Activated T-cell treated with anti-CD3 and anti-CD28 coated beads for 1 hour (primary cell): ENCODE measurements at regions not wholly inside any gene's neighbourhood (a gene's known extent, or its start where the extent isn't known, plus 50 kb on each side); places are given as distances from the start of the nearest gene placed in this dataset.
"Not testable (repeated sequence)": the region's sequence is repeated elsewhere in the genome, so short reads cannot be mapped to it uniquely, and the experiment has no call there.

ENCODE experiments used
- DNase-seq: peaks from one replicate; pipeline ENCODE4 v3.0.0-alpha.2; 2020; ENCODE audit warnings: low read depth

DNA sequence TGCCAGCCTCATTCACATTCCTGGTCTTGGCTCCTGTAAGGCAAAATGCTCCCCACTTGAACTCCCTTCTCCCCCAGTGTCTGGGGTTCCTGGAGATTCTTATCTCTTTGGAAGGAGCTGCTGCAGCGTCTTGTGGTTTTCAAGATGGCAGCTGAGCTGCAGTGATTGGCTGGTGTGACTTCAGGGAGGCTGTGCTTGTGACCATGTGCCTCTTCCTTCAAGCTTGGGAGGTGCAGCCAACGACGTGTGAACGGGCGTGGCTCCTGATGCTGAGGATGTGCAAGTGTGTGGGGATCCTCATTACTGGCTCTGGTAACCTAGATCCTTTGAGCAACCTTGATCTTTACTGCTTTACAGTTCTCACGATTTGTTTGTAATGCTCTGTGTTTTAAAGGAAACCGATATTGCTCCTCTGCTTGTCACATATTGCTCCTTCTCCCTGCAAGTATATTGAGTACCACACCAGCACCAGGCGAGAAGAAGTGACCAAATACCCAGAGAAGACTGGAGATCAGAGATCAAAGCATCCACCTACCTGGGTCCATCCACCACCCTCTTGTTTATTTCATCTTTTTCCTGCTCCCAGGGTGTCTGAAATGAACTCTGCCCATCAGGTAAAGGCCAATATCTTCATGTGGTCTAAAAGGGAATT is 208.5 kb downstream of the FGF9 start:
- DNase-seq = no peak

DNA sequence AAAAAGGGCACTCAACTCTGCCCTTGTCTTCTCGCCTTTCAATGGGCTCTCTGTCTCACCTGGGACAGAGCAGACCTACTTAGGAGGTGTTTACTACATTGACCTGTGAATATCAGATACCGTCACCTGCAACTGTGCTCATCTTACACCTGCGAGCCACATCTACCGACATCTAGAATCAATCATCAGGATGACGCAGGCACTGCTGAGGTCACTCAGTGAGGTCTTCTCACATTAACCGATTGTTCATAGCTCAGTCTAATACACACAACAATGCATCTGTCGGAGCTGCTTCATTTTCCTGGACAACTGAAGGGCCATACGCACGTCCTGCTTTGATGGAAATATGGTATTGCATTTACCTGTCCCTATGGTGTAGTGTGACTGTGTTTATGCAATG is 211.9 kb downstream of the FGF9 start:
- no peak for DNase-seq

DNA sequence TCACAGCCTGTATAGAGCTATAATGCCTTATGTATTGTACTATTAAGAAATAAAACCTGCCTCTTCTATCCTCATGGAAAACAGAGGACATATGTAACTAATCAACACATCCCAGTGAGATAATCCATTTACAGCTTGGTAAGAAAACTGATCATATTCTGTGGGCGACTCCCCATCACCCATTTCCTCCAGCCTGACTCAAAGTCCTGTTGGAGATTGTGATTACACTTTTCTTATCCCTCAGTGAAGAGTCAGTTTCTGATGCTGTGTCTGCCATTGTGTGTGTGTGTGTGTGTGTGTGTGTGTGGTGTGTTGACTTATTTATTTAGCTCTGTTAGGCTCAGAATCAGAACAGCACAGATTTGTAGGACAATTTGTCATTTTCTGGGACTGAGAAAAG is 212.8 kb downstream of the FGF9 start:
- DNase-seq = no peak

DNA sequence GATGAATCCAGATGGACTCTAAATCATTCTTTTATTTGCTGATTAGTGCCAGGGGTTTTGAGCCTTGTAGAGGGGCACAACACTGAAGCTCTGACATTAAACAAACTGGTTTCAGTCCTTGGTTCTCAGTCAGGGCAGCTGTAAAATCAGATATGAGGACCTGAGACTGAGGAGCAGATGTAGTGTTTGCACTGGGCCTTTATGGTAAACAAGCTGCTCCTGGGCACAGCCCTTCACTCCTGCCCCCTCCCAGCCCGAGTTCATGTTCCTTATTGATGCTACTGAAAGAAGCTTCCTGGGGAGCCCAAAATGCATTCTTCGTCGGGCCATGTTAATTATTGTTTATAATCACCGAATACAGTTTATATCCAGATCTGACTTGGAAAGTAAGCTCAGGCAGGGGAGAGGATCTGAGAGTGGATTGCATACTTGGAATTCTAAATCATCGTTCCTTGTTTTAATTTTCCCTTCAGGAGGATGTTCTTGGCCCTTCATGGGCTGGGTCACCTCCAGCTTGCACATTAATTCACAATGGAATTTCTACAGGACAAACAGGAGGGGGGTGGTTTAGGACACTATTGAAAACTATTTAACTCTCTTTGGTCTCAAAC is 213.5 kb downstream of the FGF9 start:
- no peak for DNase-seq

DNA sequence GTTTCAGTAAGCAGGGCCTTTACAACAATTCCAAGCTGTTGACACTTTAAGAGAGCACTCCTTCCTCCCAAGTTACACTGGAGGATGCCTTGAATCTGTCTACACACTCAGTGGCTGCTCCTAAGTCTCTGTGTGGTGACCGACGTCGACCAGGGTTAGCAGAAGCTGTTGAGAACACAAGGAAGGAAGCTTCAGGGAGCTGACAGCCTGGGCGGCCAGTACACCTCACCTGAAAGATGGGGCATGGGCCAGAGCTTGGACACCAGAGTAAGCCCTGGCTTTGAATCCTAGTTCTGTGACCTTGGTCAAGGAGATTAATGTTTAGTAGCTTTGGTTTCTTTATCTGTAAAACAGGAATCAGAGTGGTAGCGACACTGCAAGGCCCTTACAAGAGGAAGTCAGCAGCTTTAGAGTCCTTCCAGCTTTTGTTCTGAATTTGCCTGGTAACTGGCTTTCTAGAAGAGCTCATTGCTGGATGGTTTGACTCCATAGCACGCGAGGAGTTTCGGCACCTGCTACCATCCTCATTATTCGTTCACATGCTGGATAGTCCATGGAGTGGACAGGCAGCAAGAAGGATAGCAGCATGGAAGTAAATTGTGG is 214.2 kb downstream of the FGF9 start:
- DNase-seq = no peak

DNA sequence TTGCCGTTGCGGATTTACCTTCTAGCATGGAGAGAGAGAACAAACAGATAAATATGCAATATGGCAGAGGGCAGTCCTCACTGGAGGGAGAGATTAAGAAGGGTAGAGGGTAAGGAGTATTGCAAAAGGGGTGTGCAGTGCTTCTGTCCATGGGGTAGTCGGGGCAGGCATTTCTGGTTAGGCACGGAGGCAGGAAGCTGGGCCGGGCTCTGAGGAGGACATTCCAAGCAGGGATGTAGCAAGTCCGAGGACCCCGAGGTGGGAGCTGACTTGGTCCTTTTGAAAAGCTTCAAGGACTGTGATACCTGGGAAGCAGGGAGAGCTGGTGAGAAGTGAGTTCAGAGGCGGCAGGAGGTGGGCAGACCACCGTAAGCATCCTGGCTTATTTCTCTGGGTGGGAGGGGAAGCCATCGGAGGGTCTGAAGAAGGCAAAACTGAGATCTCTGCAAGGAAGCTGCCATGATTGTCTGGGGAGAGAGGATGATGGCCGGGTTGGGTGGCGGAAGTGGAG is 214.9 kb downstream of the FGF9 start:
- DNase-seq = no peak

DNA sequence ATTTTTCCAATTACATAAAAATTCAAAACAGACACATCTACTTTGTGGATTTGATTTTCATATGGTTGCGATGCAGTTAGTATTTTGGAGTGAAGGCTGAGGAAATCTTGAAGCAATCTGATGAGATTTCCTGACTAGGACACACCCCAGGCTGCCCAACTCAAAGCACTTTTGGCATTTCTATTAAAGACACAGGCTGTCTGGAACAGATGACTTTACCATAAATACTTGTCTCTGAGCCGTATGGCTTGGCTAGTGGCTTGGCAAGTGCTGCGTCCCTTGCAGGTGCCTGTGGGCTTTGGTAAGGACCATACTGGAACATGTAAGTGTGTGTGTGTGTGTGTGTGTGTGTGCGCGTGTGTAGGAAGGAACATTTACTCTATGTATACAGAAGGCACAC is 218.8 kb downstream of the FGF9 start:
- no peak for DNase-seq

DNA sequence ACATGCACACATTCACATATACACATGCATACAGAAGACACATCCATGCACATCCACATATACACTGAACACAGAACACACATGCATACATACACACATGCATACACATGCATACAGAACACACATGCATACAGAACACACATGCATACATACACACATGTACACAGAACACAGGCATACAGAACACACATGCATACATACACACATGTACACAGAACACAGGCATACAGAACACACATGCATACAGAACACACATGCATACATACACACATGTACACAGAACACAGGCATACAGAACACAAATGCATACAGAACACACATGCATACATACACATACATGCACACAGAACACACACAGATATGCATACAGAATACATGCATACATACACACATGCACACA is 219.3 kb downstream of the FGF9 start:
- not testable (repeated sequence) for DNase-seq

DNA sequence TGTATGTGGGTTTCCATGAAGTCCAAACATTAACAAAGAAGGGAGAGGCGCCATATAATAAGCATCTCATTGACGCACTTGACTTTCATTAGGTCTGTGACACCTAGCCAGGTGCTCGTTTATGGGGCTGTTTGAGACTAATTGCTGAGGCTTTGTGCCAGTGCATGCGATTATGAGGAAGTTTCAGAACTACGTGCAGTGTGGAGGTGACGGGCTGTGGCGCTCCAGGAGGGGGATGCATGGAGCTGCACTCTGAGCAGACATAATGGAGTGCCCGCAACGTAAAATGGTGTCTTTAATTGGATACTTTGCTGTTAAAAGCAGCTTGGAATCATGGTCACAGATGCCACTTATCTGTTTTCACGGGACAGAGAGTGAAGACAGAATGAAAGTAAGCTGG is 223.2 kb downstream of the FGF9 start:
- DNase-seq = no peak

DNA sequence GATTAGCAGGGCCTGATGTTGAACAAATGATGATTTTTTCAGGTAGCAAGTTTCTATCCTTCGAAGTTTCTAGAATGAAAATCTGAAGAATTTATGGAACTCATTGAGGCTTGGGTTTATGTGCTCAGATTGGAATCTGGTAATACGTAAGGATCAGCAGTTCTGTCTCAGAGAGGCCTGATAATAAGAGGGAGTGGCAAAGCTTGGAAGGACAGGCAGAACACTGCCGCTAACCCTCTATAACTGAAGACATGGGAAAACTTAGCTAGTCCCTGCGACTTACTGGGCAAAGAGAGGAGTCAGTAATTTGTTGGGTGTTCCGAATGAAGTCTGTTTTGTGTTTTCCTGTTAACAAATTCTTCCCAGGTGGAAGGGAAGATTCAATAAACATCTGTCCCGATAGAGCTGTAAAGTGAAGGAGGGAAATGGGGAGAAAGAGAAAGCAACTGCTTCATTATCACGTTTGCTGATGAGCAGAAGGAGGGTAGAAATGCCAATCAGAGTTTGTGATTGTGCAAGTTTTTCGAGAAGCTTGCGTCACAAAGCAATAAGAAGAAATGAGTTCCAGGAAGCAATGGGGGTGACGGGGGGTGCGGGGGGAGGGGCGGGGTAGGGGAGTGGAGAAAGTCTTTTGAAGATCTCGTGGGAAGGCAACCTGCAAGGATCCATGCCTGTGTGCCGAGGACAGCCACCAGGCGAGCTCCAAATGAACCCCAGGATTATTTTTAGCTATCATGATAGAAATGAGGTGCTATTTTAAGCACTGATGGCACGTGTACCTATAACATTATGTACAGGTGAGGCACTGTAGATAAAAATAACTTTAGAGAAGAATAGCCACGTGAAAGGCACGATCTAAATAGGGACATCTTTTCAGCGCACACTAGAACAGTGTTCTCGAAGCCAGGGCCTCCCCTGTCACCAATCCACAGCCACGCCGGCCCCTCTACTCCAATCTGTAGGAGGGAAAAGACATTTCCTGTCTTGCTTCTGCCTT is 224.1 kb downstream of the FGF9 start:
- no peak for DNase-seq

DNA sequence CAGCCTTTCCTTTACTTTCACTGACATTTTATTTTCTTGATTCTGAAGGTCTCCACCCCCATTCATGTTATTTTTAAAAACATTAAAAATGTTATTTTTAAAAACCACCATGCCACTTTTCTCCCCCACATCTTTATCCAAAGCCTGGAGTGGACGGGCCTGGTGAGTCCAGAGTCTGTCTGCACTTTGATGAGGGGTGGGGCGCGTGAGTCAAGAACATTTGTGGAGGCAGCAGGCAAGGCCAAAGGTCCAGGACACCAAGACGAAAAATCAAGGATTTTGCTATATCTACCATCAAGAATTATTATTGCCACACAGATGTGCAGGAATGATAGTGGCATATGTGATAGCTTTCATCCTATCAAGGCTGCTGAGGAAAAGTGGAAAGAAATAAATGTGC is 224.9 kb downstream of the FGF9 start:
- DNase-seq = no peak

DNA sequence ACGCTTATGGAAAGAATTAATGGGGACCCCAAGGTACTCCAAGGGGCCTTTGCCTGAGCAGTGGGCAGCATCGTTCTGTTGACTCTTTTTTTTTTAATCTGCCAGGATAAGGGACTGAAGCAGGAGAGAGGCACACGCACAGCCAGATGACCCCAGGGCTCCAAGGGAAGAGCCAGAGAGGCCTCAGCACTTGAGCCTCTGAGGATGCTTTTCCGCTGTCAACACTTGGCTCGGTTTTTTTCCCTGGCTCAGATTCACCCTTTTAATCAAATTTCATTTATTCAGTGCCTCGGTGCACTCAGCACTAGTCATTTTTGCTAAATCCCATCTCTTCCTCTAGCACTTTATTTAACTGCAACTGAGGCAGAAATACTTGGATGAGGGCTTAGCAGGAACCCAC is 226.3 kb downstream of the FGF9 start:
- DNase-seq = no peak

DNA sequence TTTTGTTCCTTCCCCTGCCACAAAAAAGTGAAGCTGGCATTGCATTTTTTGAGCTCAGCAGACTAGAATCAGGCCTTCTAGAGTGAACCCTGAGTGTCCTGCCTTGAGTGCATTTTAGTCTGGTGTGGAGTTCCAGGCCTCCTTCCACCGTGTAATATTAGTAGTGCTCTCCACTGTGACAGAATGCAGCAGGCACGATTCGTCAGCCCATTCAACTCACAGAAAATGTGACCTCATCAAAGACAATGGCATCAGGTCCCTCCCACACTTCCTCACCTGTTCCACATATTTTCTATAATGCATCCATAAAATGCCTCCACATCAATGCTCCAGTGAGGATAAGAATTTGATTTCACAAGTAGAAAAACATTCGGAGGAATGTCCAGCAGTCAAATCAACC is 227.6 kb downstream of the FGF9 start:
- DNase-seq = no peak

DNA sequence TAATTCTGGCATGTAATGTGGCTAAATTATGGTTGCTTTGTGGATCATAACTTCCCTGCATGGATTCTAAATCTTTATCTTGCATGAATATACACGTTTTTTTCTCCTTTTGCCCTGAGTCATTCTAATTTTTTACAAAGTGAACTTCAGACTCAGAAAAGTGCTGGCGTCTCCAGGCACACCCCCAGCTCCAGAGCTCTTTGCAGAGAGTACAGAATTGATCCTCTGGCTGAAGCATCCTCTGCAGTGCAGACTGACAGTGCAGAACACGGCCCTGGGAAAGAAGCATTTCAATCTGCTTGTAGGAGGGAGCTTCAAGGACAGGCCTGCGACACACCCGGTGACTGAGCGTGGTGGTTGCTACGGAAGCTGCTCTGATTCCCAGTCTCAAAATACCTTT is 228.1 kb downstream of the FGF9 start:
- no peak for DNase-seq

DNA sequence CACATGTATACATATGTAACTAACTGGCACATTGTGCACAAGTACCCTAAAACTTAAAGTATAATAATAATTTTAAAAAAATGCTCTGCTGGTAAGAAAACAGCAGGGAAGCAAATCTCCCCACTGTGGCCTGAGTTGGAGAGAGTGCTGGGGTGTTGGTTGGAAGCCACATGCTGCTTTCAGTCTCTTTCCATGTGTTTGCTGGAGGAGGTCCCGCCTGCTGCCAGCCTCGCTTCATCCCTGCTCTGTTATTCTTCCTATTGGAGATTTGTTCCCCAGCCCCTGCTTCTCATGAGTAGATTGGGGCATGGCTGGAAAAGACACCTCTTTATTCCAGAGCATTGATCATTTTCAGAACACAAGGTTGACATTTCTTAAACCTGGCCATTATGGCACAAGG is 230.5 kb downstream of the FGF9 start:
- DNase-seq = no peak

DNA sequence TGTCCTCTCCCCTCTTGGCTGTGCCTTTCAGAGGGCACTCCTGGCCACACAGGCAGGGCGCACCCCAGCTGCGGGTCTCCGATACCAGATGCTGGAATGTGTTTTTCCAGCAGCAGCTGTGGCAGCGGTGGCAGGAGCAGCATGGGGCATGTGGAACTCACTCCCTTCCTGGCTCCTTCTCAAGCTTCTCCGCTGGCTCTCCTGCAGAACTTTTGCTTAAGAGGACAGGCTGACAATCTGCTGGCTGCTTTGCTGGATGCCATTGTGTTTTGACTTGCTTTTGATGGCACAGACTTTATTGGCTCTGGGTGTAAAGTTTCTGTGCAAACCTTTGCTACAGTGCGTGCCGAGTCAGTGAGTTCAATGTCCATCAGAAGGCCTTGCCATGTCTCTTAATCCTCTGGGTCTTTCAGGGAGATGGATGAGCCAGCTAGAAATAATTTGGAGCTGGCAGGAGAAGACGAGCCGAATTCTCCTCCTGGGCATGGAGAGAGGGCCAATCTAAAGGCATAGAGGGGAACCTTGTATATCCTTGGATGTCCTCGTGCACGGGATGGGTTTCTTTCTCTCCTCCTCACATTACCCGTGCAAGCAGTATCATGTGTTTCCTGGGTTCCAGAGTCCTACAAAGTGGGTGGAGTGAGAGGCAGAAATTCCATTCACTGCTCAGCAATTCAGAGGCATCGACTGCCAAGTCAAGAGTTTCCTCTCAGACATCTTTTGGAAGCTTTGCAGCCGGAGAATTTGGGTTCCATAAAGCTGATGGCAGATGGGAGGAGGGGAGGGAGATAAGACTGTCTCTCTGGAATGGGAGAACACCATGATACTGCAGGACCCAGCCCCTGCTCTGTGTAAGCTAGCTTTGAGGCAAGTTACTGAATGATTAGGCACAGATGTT is 231.2 kb downstream of the FGF9 start:
- no peak for DNase-seq

DNA sequence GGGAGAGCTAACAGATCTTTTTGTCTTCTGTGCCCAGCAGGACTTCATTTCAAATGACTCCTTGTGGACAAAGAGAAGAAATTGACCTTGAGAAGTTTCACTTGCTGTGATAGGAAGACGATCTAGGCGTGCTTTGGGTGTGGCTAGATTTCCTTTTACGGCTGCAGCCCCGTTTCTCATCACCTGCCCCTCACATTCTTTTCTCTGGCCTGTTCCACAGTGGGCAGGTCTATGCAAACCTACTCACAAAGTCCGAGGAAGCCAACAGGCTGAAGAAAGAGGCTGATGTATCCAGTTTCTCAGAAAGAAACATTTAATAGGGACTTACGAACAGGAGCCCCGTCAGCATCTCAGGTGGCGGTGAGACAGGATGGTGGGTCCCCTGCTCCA is 231.8 kb downstream of the FGF9 start:
- no peak for DNase-seq

DNA sequence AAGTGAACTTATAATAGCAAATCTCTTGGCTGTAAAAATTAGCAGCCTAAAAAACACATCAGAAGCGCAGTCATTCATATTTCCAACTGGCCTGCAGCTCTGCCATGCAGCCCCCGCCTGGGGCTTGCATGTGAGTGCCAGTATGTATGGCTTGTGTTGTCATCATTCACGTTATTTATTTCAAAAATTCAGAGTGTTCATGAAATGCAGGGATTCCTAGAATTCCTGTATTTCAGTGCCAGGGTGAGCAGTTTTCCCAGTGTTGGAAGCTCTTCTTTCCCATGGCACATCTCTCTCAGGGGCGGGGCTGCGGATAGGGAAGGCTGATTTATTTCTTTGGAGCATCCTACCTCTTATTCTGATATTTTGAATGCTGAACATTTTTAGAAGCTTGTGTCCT is 234.6 kb downstream of the FGF9 start:
- no peak for DNase-seq

DNA sequence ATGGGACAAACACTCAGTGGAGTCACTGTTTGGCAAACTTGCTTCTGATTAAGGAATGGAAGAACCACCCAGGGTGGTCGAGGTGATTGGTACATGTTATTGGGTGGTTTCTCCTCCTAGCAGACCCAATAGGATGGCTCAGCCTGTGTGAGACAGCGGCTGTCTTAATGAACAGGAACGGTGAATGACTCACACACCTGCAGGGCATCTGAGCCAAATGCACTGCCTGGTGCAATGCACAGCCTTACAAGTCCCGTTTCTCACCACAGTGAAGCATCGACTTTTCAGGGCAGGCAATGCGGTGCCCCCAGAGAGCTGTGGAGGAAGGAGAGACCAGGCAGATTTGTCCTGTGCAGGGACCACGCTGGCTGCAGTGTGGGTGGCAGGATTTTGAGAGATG is 238.5 kb downstream of the FGF9 start:
- DNase-seq = no peak

DNA sequence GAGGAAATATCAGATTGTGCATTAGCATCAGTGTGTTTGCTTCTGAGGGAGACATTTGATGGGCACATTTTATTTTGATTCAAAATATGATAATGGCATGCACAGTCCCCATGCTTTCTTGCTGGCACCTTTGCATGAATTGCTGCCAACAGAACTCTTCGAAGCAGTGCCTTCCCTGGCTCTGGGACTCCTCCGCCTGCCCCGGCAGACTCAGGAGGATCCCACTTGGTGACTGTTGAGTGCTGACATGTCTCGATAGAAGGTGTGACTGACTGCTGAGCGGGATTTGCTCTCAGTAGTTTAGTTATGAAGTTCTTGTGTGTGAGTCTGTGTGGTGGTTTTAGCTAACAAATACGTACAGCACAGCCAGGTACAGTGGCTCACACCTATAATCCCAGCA is 239.7 kb downstream of the FGF9 start:
- DNase-seq = no peak

DNA sequence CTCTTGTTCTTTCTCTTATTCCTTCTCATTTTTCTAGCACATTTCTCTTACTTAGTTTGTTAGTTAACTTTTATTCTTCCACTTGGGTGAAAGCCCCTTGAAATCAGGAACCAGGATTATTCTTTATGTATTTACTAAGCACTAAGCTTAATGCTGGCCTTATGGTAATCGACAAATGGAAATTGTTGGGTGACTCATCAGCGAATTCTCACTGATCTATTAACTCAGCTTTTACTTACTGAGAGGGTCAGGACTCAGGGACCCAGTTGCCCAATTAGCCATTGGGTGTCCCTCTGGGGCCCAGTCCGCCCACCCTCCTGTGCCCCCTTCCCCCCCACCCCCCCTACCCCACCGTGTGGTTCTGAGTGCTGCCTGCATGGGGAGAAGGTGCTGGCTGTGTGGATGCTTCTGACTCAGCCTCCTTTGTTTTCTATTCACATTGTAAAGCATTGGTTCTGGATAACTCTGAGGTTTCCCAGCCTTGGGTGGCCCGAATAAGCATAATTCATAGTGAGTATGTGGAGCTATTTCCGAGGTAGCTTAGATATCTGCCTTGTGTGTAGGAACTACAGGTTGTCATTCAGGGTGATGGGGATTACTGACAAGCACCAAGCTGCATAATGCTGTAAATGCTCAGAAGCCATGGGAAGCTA is 240.9 kb downstream of the FGF9 start:
- DNase-seq = no peak
